Activated naive CD4-positive, alpha-beta T cell treated with anti-CD3 and anti-CD28 coated beads, Interleukin-2, amount 50 U/mL, for 72 hours (primary cell): ENCODE measurements at regions not wholly inside any gene's neighbourhood (a gene's known extent, or its start where the extent isn't known, plus 50 kb on each side); places are given as distances from the start of the nearest gene placed in this dataset.

Experiments
- ATAC-seq, 2 donors: fragments of 150-1000 bp; cut with Tn5 transposase; 2 replicates each; pipeline ENCODE4 v1.10.0; 2021; ENCODE audit warnings: mild to moderate bottlenecking in 2 of 2, moderate library complexity in 2 of 2
- DNase-seq, 2 donors: peaks; one replicate each; pipeline ENCODE4 v3.0.0; 2021 to 2022; ENCODE audit warnings: low spot score in 2 of 2
- H3K27ac Mint-ChIP-seq, 2 donors: one replicate each; pipeline ENCODE4 v1.8.0; 2022; ENCODE audit warnings: mild to moderate bottlenecking in 2 of 2, mixed read lengths in 2 of 2
- H3K36me3 Mint-ChIP-seq, 2 donors: one replicate each; pipeline ENCODE4 v1.8.0; 2022; ENCODE audit warnings: mixed read lengths in 2 of 2
- H3K9me3 Mint-ChIP-seq, 2 donors: one replicate each; pipeline ENCODE4 v1.8.0; 2022; ENCODE audit warnings: mixed read lengths in 2 of 2

- Mint-ChIP-seq H3K9me3 (no peaks in the 10 kb centered on the region), H3K36me3 (no peaks in the 10 kb centered on the region), H3K27ac (no peak overlapping the region)
- no peak for ATAC-seq
- no peak for DNase-seq
Observed at GRCh38 chr13:108426893-108427292, 157.4 kb downstream of the TNFSF13B start.

GRCh38 chr13:108427355-108427754 lies 157.8 kb downstream of the TNFSF13B start:
- no peak for ATAC-seq
- H3K9me3 Mint-ChIP-seq = no peaks in the 10 kb centered on the region
- no peak overlapping the region for H3K27ac Mint-ChIP-seq

GRCh38 chr13:108428691-108429090 lies 159.2 kb downstream of the TNFSF13B start:
- H3K36me3 Mint-ChIP-seq = no peaks in the 10 kb centered on the region
- DNase-seq (no peak), ATAC-seq (no peak)
- no peaks in the 10 kb centered on the region for H3K9me3 Mint-ChIP-seq
- no peak overlapping the region for H3K27ac Mint-ChIP-seq

More at GRCh38 chr13:108427355-108427754, 157.8 kb downstream of the TNFSF13B start:
- no peaks in the 10 kb centered on the region for H3K36me3 Mint-ChIP-seq
- DNase-seq = no peak

GRCh38 chr13:108433976-108434755 lies 164.6 kb downstream of the TNFSF13B start:
- Mint-ChIP-seq H3K36me3 (no peaks in the 10 kb centered on the region), H3K27ac (no peak overlapping the region), H3K9me3 (peaks cover 3 to 4% of the 10 kb centered on the region in 2 donors)
- DNase-seq = no peak
- ATAC-seq = peak in 1 of 2 donors; percentile 20

- H3K27ac Mint-ChIP-seq = no peak overlapping the region
- peaks cover 3 to 4% of the 10 kb centered on the region in 2 donors for H3K9me3 Mint-ChIP-seq
- no peaks in the 10 kb centered on the region for H3K36me3 Mint-ChIP-seq
- ATAC-seq (no peak), DNase-seq (no peak)
Observed at GRCh38 chr13:108435393-108436149, 166.1 kb downstream of the TNFSF13B start.

- Mint-ChIP-seq H3K9me3 (peaks cover 3 to 4% of the 10 kb centered on the region in 2 donors), H3K36me3 (no peaks in the 10 kb centered on the region), H3K27ac (no peak overlapping the region)
- DNase-seq (no peak), ATAC-seq (no peak)
Observed at GRCh38 chr13:108437496-108437895, 168.0 kb downstream of the TNFSF13B start.

- no peak overlapping the region for H3K27ac Mint-ChIP-seq
- DNase-seq = no peak
- H3K9me3 Mint-ChIP-seq = peaks cover 1 to 2% of the 10 kb centered on the region in 2 donors
- no peaks in the 10 kb centered on the region for H3K36me3 Mint-ChIP-seq
- no peak for ATAC-seq
Observed at GRCh38 chr13:108439556-108439955, 170.0 kb downstream of the TNFSF13B start.

- H3K9me3 Mint-ChIP-seq = no peaks in the 10 kb centered on the region
- no peaks in the 10 kb centered on the region for H3K36me3 Mint-ChIP-seq
- no peak overlapping the region for H3K27ac Mint-ChIP-seq
- ATAC-seq (no peak), DNase-seq (no peak)
Observed at GRCh38 chr13:108444448-108444847, 174.9 kb downstream of the TNFSF13B start.

- ATAC-seq (no peak), DNase-seq (no peak)
- Mint-ChIP-seq H3K27ac (no peak overlapping the region), H3K9me3 (peaks cover 0 to 4% of the 10 kb centered on the region in 2 donors), H3K36me3 (no peaks in the 10 kb centered on the region)
Observed at GRCh38 chr13:108448891-108449290, 179.4 kb downstream of the TNFSF13B start.

- Mint-ChIP-seq H3K9me3 (peaks cover 0 to 4% of the 10 kb centered on the region in 2 donors), H3K36me3 (no peaks in the 10 kb centered on the region), H3K27ac (no peak overlapping the region)
- ATAC-seq = no peak
- DNase-seq = no peak
Observed at GRCh38 chr13:108451121-108451520, 178.3 kb upstream of the MYO16 start.

GRCh38 chr13:108455320-108455719 lies 174.1 kb upstream of the MYO16 start:
- ATAC-seq = no peak
- Mint-ChIP-seq H3K9me3 (peaks cover 9 to 11% of the 10 kb centered on the region in 2 donors), H3K36me3 (peaks cover 0 to 4% of the 10 kb centered on the region in 2 donors), H3K27ac (no peak overlapping the region)
- no peak for DNase-seq

GRCh38 chr13:108460043-108460442 lies 169.4 kb upstream of the MYO16 start:
- no peak overlapping the region for H3K27ac Mint-ChIP-seq
- DNase-seq (no peak), ATAC-seq (no peak)
- H3K9me3 Mint-ChIP-seq = peaks cover 11 to 12% of the 10 kb centered on the region in 2 donors
- H3K36me3 Mint-ChIP-seq = peaks cover 0 to 4% of the 10 kb centered on the region in 2 donors

- H3K36me3 Mint-ChIP-seq = peaks cover 0 to 4% of the 10 kb centered on the region in 2 donors
- DNase-seq = no peak
- H3K9me3 Mint-ChIP-seq = peaks cover 11 to 12% of the 10 kb centered on the region in 2 donors
- no peak for ATAC-seq
- H3K27ac Mint-ChIP-seq = no peak overlapping the region
Observed at GRCh38 chr13:108460746-108461145, 168.7 kb upstream of the MYO16 start.

GRCh38 chr13:108463340-108463739 lies 166.1 kb upstream of the MYO16 start:
- H3K27ac Mint-ChIP-seq = no peak overlapping the region
- DNase-seq = no peak
- peaks cover 0 to 4% of the 10 kb centered on the region in 2 donors for H3K36me3 Mint-ChIP-seq
- peaks cover 4 to 15% of the 10 kb centered on the region in 2 donors for H3K9me3 Mint-ChIP-seq
- peak in 1 of 2 donors; percentile 97 for ATAC-seq

GRCh38 chr13:108470921-108471320 lies 158.5 kb upstream of the MYO16 start:
- H3K36me3 Mint-ChIP-seq = peaks cover 7 to 22% of the 10 kb centered on the region in 2 donors
- DNase-seq (no peak), ATAC-seq (no peak)
- H3K9me3 Mint-ChIP-seq = peaks cover 7 to 11% of the 10 kb centered on the region in 2 donors
- no peak overlapping the region for H3K27ac Mint-ChIP-seq

- H3K27ac Mint-ChIP-seq = no peak overlapping the region
- ATAC-seq (no peak), DNase-seq (no peak)
- peaks cover 7 to 18% of the 10 kb centered on the region in 2 donors for H3K36me3 Mint-ChIP-seq
- H3K9me3 Mint-ChIP-seq = peaks cover 6 to 7% of the 10 kb centered on the region in 2 donors
Observed at GRCh38 chr13:108475181-108475580, 154.2 kb upstream of the MYO16 start.

GRCh38 chr13:108477376-108477775 lies 152.0 kb upstream of the MYO16 start:
- H3K27ac Mint-ChIP-seq = peak overlapping the region in 1 of 2 donors; percentile 3
- ATAC-seq = no peak
- peaks cover 0 to 3% of the 10 kb centered on the region in 2 donors for H3K9me3 Mint-ChIP-seq
- DNase-seq = no peak
- peaks cover 0 to 10% of the 10 kb centered on the region in 2 donors for H3K36me3 Mint-ChIP-seq
